Stimulated activated memory B cell treated with anti-CD40 and anti-IgM and Interleukin-4, amounts not matched to agents 10 μg/mL and 1 μg/mL and 100 μg/mL, for 72 hours (primary cell): ENCODE measurements at regions not wholly inside any gene's neighbourhood (a gene's known extent, or its start where the extent isn't known, plus 50 kb on each side); places are given as distances from the start of the nearest gene placed in this dataset.
"Not testable (repeated sequence)": the region's sequence is repeated elsewhere in the genome, so short reads cannot be mapped to it uniquely, and the experiment has no call there.

Experiments
- ATAC-seq: fragments of 150-1000 bp; cut with Tn5 transposase; 2 replicates; pipeline ENCODE4 v1.10.0; 2021
- H3K27ac Mint-ChIP-seq: one replicate; pipeline ENCODE4 v1.8.0; 2022; ENCODE audit warnings: mild to moderate bottlenecking, mixed read lengths
- H3K27me3 Mint-ChIP-seq: one replicate; pipeline ENCODE4 v1.8.0; 2022; ENCODE audit warnings: mixed read lengths
- H3K36me3 Mint-ChIP-seq: one replicate; pipeline ENCODE4 v1.8.0; 2022; ENCODE audit warnings: mixed read lengths
- H3K4me1 Mint-ChIP-seq: one replicate; pipeline ENCODE4 v1.8.0; 2022; ENCODE audit warnings: mixed read lengths
- H3K4me3 Mint-ChIP-seq: one replicate; pipeline ENCODE4 v1.8.0; 2022; ENCODE audit warnings: mild to moderate bottlenecking, moderate library complexity, mixed read lengths
- H3K9me3 Mint-ChIP-seq: one replicate; pipeline ENCODE4 v1.8.0; 2022; ENCODE audit warnings: mixed read lengths

DNA sequence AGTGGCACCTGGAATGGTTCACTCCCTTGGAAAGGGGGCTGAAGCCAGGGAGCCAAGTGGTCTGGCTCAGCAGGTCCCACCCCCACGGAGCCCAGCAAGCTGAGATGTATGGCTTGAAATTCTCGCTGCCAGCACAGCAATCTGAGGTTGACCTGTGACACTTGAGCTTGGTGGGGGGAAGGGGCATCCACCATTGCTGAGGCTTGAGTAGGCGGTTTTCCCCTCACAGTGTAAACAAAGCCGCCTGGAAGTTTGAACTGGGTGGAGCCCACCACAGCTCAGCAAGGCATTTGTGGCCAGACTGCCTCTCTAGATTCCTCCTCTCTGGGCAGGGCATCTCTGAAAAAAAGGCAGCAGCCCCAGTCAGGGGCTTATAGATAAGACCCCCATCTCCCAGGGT is 228.2 kb upstream of the CRBN start:
- H3K27ac Mint-ChIP-seq, H3K27me3 Mint-ChIP-seq, H3K9me3 Mint-ChIP-seq, H3K4me1 Mint-ChIP-seq, H3K4me3 Mint-ChIP-seq, ATAC-seq, H3K36me3 Mint-ChIP-seq: not testable (repeated sequence)

DNA sequence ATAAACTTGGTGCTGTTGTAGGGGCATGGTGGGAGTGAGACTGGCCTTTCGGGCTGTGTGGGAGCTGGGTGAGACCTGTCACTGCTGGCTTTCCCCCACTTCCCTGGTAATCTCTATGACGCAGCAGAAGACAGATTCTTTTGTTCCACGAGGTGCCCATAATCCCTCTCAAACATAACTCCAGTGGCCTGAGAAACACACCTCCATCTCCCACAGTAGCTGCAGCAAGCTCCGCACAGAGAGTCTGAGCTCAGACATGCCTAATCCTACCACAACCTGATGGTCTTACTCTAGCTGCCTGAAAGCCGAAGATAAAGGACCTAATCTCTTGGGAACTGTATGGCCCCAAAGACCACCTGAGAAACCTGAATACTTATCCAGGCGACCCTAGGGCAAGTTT is 225.6 kb upstream of the CRBN start:
- Mint-ChIP-seq H3K4me1 (no peaks in the 10 kb centered on the region), H3K36me3 (peaks cover 5% of the 10 kb centered on the region), H3K9me3 (peaks cover 8% of the 10 kb centered on the region), H3K4me3 (no peak overlapping the region), H3K27ac (no peak overlapping the region), H3K27me3 (peaks cover 16% of the 10 kb centered on the region)
- no peak for ATAC-seq

DNA sequence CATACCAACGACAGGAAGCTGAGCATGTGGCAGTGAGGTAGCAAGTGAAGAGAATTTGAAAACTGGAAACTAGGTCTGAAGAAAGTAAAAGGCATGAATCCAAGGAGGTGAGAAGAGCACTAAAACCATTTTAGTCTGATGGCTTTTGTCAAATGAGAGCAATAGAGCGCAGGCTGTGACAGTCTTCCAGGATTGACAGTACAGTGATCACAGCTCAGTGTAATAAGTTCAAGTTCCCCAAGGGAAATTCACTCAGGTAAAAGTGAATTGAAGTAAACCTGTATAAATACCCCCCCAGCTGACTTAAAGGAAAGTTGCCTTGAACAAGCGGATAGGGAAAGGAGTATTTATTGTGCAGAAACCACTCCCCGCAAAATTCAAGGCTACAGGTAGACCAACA is 224.2 kb upstream of the CRBN start:
- Mint-ChIP-seq H3K27ac (no peak overlapping the region), H3K27me3 (peaks cover 20% of the 10 kb centered on the region), H3K4me3 (no peak overlapping the region), H3K4me1 (no peaks in the 10 kb centered on the region), H3K36me3 (peaks cover 5% of the 10 kb centered on the region), H3K9me3 (peaks cover 8% of the 10 kb centered on the region)
- ATAC-seq = no peak

DNA sequence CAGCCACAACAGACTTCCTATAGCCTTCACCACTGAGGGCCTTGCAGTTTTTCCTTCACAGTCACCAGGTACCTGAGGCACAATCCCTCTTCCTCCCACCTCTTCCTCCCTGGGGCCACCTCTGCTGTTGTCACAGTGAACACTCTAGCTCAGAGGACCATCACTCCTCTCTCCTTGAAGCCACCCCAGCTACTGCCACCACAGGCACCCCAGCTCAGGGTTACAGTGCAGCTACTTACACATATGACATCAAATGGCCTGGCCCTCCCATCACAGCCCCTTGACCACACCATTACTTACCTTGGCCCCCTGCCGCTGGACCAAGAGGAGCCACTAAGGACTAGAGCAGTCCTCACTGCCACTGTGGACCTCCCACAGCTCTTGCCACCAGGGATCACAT is 213.5 kb upstream of the CRBN start:
- H3K9me3 Mint-ChIP-seq = peaks cover 3% of the 10 kb centered on the region
- H3K27ac Mint-ChIP-seq = no peak overlapping the region
- H3K4me1 Mint-ChIP-seq = no peaks in the 10 kb centered on the region
- H3K36me3 Mint-ChIP-seq = no peaks in the 10 kb centered on the region
- H3K4me3 Mint-ChIP-seq = no peak overlapping the region
- peak; percentile 16 for ATAC-seq
- H3K27me3 Mint-ChIP-seq = no peaks in the 10 kb centered on the region

DNA sequence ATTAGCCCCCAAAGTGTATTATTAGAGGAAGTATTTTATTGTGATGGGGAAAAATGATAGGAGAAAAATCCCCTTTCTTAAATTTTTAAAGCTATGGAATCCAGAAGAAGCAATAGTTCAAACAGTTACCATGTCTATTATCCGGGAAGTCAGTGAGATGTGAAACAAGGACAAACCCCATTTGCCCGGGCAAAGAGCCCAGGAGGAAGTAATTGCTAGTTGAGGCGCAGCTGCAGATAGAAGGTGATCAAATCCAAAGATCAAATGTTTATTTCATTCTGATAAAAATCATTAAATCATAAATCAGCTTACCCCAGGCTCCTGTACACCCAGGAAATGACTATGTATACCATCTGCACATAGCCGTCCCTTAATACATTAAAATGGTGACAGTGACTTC is 204.0 kb upstream of the CRBN start:
- no peak for ATAC-seq
- Mint-ChIP-seq H3K27me3 (peaks cover 11% of the 10 kb centered on the region), H3K9me3 (peaks cover 3% of the 10 kb centered on the region), H3K27ac (no peak overlapping the region), H3K4me3 (no peak overlapping the region), H3K36me3 (no peaks in the 10 kb centered on the region), H3K4me1 (no peaks in the 10 kb centered on the region)

DNA sequence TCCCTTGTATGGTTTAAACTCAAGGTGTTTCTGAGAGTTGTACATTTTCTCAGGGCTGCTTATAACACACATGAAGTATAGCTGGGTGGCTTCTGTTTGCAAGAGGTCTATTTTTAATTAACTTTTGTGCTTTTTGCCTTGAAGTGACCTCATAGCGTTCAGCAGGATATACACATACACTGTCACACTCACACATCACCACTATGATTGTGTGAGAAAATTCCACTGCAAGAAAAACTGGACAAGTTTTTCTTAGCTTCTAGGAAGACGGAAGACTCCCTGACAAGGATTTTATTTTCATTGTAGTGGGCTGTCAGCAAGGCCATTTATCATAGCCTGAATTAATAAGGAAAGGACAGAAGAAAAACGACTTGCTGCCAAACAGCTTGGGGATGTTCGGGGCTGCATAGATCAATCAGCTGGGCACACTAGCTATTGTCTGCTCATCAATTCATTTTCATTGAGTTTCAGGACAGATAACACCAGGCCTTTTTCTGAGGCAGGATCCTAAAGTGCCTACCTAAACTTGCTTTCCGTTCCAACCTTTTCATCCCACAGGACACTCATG is 192.8 kb upstream of the CRBN start:
- no peak overlapping the region for H3K4me3 Mint-ChIP-seq
- H3K36me3 Mint-ChIP-seq = peaks cover 9% of the 10 kb centered on the region
- no peaks in the 10 kb centered on the region for H3K4me1 Mint-ChIP-seq
- H3K27me3 Mint-ChIP-seq = no peaks in the 10 kb centered on the region
- no peak overlapping the region for H3K27ac Mint-ChIP-seq
- no peak for ATAC-seq
- peaks cover 10% of the 10 kb centered on the region for H3K9me3 Mint-ChIP-seq

DNA sequence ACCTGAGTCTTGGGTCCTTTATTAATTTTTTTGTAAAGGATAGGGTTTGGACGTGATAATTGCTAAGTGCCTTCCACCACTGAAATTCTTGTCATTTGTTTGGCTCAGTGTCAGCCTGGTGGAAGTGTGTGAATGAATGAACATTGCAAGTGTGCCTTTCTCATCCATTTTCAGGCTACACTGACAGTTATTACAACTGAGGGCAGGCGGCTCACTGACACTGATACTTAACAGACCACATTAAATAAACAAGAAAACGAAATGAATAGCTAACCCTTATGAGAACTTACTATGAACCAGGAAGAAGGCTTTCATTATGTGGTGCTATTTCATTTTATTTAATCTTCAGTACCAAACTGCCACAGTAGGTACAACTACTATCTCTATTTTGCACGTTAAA is 188.8 kb upstream of the CRBN start:
- Mint-ChIP-seq H3K4me3 (no peak overlapping the region), H3K27me3 (no peaks in the 10 kb centered on the region), H3K27ac (no peak overlapping the region), H3K9me3 (no peaks in the 10 kb centered on the region), H3K4me1 (no peaks in the 10 kb centered on the region), H3K36me3 (no peaks in the 10 kb centered on the region)
- no peak for ATAC-seq

DNA sequence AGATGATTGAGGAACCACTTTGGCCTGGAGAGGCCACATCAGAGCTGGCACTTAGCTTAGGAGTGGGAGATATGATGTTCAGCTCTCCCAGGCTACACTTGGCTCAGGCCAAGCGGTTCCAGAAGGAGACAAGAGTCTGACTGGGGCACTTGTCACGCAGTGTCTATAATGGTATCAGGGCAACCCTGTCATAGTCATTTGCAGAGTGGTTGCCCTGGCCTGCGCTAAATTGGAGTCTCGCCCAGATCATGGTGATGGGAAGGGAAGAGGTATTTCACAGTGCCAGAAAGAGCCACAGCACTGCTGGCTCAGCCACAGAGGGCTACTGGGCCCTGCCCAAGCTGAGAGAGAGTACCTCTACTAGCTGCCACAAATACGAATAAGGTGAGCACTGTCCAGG is 186.9 kb upstream of the CRBN start:
- no peaks in the 10 kb centered on the region for H3K9me3 Mint-ChIP-seq
- peak; percentile 40 for ATAC-seq
- H3K36me3 Mint-ChIP-seq = no peaks in the 10 kb centered on the region
- H3K4me1 Mint-ChIP-seq = no peaks in the 10 kb centered on the region
- H3K4me3 Mint-ChIP-seq = no peak overlapping the region
- H3K27ac Mint-ChIP-seq = no peak overlapping the region
- no peaks in the 10 kb centered on the region for H3K27me3 Mint-ChIP-seq

DNA sequence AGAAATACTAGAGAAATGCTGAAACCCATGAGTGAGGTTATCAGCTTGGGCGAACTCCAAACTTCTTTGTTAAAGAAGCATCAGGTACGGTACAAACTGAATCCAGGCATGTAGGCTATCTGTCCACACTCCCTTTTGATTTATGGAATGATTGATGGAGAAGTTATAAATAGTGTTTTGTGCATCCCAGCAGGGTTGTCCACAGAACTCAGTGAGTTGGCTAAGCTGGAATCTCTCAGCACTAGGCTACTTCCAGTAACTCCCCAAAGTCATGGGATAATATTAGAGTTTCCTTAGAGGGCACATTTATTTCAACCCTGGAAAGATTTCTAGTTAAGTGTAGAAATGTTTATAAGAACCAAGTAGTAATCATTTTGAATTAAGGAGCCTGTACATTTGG is 186.2 kb upstream of the CRBN start:
- no peak for ATAC-seq
- Mint-ChIP-seq H3K36me3 (no peaks in the 10 kb centered on the region), H3K9me3 (no peaks in the 10 kb centered on the region), H3K27me3 (no peaks in the 10 kb centered on the region), H3K27ac (no peak overlapping the region), H3K4me3 (no peak overlapping the region), H3K4me1 (no peaks in the 10 kb centered on the region)

DNA sequence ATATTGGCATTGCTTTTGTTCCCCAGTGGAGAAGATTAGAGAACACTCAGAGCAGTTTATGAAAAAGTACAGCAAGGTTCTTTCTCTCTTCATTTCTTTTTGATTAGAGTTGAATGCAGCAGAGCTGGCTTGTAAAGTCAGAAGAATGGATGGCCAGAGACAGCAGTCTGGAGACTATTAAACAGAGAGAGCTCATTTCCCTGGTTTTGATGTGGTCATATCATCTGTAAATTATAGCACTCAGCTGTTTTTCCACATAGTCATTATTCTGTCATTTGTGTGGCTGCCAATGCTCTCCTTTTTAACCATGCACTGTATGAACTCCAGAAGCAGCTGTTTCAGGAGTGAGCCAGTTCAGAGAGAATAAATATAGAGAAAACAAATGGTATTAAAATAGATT is 177.4 kb upstream of the CRBN start:
- H3K36me3 Mint-ChIP-seq = no peaks in the 10 kb centered on the region
- no peak overlapping the region for H3K27ac Mint-ChIP-seq
- no peak overlapping the region for H3K4me3 Mint-ChIP-seq
- no peaks in the 10 kb centered on the region for H3K4me1 Mint-ChIP-seq
- no peaks in the 10 kb centered on the region for H3K9me3 Mint-ChIP-seq
- no peak for ATAC-seq
- H3K27me3 Mint-ChIP-seq = no peaks in the 10 kb centered on the region

DNA sequence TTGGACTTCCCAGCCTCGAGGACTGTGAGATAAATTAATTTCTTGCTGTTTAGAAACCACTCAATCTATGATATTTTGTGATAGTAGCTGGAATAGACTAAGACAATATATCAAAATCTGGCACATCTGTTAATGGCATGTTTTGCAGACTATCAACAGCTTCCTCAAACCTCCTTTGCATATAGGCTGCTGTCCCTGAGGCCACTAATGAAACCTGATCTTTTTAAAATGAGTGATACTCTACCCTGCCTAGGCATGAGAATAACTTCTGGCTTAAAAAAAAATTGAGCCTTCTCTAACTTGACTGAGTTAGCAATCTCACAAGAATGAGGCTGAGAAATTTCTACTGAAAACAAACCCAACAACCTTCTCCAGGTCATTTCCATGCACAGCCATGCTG is 176.0 kb upstream of the CRBN start:
- ATAC-seq = no peak
- Mint-ChIP-seq H3K27me3 (no peaks in the 10 kb centered on the region), H3K9me3 (no peaks in the 10 kb centered on the region), H3K27ac (no peak overlapping the region), H3K4me3 (no peak overlapping the region), H3K36me3 (no peaks in the 10 kb centered on the region), H3K4me1 (no peaks in the 10 kb centered on the region)

DNA sequence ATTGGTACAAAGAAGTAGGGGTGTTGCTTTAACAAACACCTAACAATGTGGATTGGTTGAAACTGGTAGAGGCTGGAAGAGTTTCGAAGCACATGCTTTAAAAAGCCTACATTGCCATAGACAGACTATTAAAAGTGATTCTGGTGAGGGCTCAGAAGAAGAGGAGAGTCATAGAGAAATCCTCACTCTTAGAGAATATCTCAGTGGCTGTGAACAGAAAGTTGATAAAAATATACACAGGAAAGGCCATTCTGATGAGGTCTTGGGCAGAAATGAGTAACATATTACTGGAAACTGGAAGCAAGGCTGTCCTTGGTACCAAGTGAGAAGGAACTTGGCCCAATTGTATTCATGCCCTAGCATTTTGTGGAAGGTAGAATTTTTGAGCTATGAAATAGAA is 173.7 kb upstream of the CRBN start:
- Mint-ChIP-seq H3K27me3 (no peaks in the 10 kb centered on the region), H3K4me3 (no peak overlapping the region), H3K9me3 (no peaks in the 10 kb centered on the region)

DNA sequence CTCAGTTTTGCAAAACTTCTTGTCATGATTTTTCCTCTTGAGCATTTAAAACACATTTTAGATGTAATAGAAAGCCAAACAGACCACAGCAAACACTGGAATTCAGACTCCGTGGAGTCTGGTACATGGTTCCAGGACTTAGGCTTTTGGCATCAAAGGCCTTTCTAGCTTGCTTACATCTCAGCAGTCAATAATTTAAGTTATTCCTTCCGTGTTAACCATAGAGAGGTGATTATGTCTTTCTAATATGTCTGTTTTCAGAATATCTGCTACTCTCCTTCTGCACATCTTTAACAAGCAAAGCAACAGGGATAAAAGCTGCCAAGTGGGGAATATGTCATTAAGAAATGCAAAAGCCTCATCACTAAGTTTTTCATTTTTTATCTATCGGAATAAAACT is 171.7 kb upstream of the CRBN start:
- H3K36me3 Mint-ChIP-seq = no peaks in the 10 kb centered on the region
- no peak for ATAC-seq
- no peak overlapping the region for H3K27ac Mint-ChIP-seq
- no peaks in the 10 kb centered on the region for H3K27me3 Mint-ChIP-seq
- no peaks in the 10 kb centered on the region for H3K9me3 Mint-ChIP-seq
- H3K4me1 Mint-ChIP-seq = no peaks in the 10 kb centered on the region
- no peak overlapping the region for H3K4me3 Mint-ChIP-seq

More for the DNA sequence above, 173.7 kb upstream of the CRBN start:
- Mint-ChIP-seq H3K27ac (no peak overlapping the region), H3K36me3 (no peaks in the 10 kb centered on the region), H3K4me1 (no peaks in the 10 kb centered on the region)
- peak; percentile 42 for ATAC-seq

DNA sequence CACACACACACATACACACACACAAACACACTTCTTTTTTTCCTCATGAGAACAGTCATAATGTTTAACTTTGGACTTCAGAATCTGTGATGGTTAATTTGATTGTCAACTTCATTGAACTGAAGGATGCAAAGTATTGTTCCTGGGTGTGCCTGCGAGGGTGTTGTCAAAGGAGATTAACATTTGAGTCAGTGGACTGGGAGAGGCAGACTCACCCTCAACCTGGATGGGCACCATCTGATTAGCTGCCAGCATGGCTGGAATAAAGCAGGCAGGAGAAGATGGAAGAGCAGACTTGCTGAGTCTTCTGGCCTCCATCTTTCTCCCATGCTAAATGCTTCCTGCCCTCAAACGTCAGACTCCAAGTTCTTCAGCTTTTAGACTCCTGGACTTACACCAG is 167.6 kb upstream of the CRBN start:
- not testable (repeated sequence) for H3K9me3 Mint-ChIP-seq, H3K27me3 Mint-ChIP-seq, ATAC-seq, H3K27ac Mint-ChIP-seq, H3K36me3 Mint-ChIP-seq, H3K4me3 Mint-ChIP-seq, H3K4me1 Mint-ChIP-seq

DNA sequence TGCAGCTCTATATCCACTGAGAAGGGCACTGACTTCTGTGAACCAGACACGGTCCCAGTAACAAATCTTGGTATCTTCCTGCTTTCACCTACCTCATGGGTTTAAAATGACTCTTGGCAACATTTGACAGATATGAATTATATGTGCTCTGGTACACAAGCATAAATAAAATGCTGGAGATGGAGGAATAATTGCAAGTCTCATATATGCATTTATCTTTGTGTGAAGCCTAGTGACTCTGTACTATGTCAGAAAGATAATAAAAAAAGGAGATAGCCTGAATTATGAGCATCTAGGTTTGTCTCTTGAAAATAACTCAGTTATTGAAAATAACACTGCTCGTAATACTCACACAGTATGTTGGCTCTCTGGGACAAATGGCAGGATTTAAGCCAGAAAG is 167.1 kb upstream of the CRBN start:
- H3K27me3 Mint-ChIP-seq = peaks cover 9% of the 10 kb centered on the region
- H3K27ac Mint-ChIP-seq = no peak overlapping the region
- H3K9me3 Mint-ChIP-seq = no peaks in the 10 kb centered on the region
- H3K4me1 Mint-ChIP-seq = no peaks in the 10 kb centered on the region
- no peak overlapping the region for H3K4me3 Mint-ChIP-seq
- no peaks in the 10 kb centered on the region for H3K36me3 Mint-ChIP-seq
- no peak for ATAC-seq

DNA sequence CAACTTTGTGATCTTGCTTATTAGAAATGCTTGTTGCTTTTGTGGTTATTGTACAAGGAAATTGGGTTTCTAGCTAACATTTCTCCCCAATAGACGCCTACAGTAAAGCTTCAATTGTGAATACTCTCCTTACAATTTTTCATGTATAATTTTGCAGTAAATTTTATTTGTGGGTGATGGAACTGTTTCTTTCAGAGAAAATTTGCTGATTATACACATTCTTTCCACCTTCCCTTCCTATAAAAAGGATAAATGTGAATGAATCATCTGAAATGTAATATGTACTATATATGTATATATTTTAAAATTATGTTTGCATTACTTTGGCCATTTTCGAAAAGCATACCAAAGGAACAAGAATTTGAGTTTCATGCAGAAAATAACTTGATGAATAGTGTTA is 162.7 kb upstream of the CRBN start:
- Mint-ChIP-seq H3K27ac (no peak overlapping the region), H3K36me3 (no peaks in the 10 kb centered on the region), H3K4me3 (no peak overlapping the region), H3K9me3 (no peaks in the 10 kb centered on the region), H3K4me1 (no peaks in the 10 kb centered on the region), H3K27me3 (peaks cover 9% of the 10 kb centered on the region)
- ATAC-seq = no peak
